Body of pancreas (tissue), 4 donors: ENCODE measurements at regions not wholly inside any gene's neighbourhood (a gene's known extent, or its start where the extent isn't known, plus 50 kb on each side); places are given as distances from the start of the nearest gene placed in this dataset.

ENCODE experiments used
- POLR2A ChIP-seq, 3 donors: fragments of 450-650 bp; IDR thresholded peaks; one replicate each; pipeline ENCODE4 v1.6.1; 2016; ENCODE audit warnings: antibody characterized with exemption in 3 of 3, mild to moderate bottlenecking in 2 of 3
- TF ChIP-seq, protein P1 (sequence below), 7 experiments: fragments of 450-650 bp in 4 of 7; fragments of 200-600 bp in 3 of 7; sonication (generic) in 3 of 7; IDR thresholded peaks; one replicate each; pipeline ENCODE4 v1.5.1; 2016 to 2019; ENCODE audit warnings: antibody characterized with exemption in 7 of 7

DNA sequence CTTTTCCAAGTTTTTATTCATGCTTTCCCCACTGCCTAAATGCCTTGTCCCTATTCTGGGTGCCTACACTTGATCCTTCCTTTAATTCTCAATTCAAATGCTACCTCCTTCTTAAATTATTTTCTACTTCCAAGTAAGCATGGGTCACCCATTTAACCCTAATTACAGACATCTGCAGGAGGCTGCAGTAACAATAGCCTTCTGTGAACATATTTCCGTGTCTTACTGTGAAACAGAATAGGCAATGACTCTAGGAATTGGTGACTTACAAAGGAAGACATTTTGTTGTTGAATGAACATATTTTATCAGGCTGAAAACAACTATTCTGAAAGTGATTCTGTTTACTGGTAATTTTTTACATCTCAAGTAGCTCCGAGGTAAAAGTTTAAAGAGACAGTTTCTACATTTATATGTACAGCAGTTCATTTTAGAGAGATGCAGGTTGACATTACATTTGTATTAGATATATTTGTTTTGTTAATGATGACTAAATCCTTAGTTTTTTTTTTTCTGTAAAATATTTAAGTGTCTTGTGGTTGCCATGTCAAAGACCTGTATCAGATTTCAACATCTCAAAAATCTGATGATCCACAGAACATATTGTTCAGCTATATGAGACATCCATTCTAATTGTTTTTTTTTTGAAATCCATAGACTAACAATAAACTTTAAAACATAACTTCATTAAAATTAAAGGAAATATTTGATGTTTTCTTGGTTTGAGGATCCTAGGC, 316.8 kb downstream of the CASP12 start:
- TF ChIP-seq, protein P1, sequence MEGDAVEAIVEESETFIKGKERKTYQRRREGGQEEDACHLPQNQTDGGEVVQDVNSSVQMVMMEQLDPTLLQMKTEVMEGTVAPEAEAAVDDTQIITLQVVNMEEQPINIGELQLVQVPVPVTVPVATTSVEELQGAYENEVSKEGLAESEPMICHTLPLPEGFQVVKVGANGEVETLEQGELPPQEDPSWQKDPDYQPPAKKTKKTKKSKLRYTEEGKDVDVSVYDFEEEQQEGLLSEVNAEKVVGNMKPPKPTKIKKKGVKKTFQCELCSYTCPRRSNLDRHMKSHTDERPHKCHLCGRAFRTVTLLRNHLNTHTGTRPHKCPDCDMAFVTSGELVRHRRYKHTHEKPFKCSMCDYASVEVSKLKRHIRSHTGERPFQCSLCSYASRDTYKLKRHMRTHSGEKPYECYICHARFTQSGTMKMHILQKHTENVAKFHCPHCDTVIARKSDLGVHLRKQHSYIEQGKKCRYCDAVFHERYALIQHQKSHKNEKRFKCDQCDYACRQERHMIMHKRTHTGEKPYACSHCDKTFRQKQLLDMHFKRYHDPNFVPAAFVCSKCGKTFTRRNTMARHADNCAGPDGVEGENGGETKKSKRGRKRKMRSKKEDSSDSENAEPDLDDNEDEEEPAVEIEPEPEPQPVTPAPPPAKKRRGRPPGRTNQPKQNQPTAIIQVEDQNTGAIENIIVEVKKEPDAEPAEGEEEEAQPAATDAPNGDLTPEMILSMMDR (IDR thresholded peaks at IDR 0.05): no peak
- no peak for TF ChIP-seq POLR2A (IDR thresholded peaks at IDR 0.05)
